ENCODE measurements at regions not wholly inside any gene's neighbourhood (a gene's known extent, or its start where the extent isn't known, plus 50 kb on each side); places are given as distances from the start of the nearest gene placed in this dataset.
"Not testable (repeated sequence)": the region's sequence is repeated elsewhere in the genome, so short reads cannot be mapped to it uniquely, and the experiment has no call there.

DNA sequence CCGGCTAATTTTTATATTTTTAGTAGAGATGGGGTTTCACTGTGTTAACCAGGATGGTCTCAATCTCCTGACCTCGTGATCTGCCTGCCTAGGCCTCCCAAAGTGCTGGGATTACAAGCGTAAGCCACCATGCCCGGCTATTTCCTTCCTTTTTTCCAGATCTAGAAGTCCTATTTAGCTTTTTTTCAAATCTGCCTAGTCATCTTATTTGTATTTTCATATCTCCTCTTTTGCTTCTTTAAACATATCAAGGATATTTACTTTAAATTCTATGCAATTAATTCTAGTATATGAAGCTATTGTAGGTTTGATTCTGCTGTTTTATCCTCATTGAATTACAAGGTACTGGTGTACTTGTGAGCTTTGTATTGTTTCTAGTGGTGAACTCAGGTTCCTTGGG, 119.1 kb downstream of the MACIR start:
- H3K27me3 ChIP-seq (ENCODE audit: control insufficient read depth in 1 of 2, insufficient read depth in 2 of 2, low read length in 2 of 2); H3K9ac ChIP-seq (ENCODE audit: low read length in 2 of 2); H3K4me3 ChIP-seq (ENCODE audit: low read length in 2 of 2); H3K36me3 ChIP-seq (ENCODE audit: control insufficient read depth in 2 of 2, insufficient read depth in 2 of 2, low read length in 2 of 2); H3K27ac ChIP-seq (ENCODE audit: low read length); H3K4me1 ChIP-seq (ENCODE audit: control insufficient read depth, insufficient read depth, low read length); H3K9me3 ChIP-seq (ENCODE audit: control insufficient read depth in 2 of 2, low read length in 2 of 2): not testable (repeated sequence)

DNA sequence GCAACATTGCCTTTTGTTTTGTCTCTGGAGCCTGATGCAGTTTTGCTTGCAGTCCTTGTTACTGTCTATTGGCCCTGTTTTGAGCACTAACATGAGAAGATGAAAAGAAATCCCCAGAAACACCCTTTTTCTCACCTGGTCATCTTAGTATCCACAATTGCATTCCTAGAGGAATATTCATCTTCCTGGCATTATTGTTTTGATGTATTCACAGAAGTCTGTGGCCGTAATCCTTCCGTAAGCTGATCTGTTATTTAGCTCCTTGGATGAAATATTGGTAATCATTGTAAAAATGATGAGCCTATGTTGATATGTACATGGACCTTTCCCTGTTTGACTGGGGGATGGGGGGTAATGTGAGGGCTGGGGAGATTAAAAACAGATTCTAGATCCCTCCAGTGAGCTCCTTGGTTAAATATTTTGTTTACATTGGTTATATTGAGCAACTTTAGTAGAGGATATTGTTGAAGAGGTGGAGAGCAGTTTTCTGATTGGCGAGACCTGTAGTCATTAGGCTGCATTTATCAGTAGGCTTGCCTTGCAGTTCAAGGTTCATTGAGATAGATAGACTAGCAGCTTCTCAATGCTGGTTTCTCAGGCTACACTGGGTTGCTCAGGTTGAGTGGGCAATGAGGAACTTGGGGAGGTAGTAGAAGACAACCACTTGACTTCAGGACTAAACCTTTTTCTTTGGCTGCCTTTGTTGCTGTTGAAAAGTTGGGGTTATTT, 117.5 kb downstream of the MACIR start:
- no peaks in the 10 kb centered on the region for H3K27me3 ChIP-seq (ENCODE audit: control insufficient read depth in 1 of 2, insufficient read depth in 2 of 2, low read length in 2 of 2)
- no peaks in the 10 kb centered on the region for H3K36me3 ChIP-seq (ENCODE audit: control insufficient read depth in 2 of 2, insufficient read depth in 2 of 2, low read length in 2 of 2)
- H3K27ac ChIP-seq (ENCODE audit: low read length): no peak overlapping the region
- no peak overlapping the region for H3K4me3 ChIP-seq (ENCODE audit: low read length in 2 of 2)
- no peak overlapping the region for H3K9ac ChIP-seq (ENCODE audit: low read length in 2 of 2)
- no peaks in the 10 kb centered on the region for H3K9me3 ChIP-seq (ENCODE audit: control insufficient read depth in 2 of 2, low read length in 2 of 2)
- no peaks in the 10 kb centered on the region for H3K4me1 ChIP-seq (ENCODE audit: control insufficient read depth, insufficient read depth, low read length)

DNA sequence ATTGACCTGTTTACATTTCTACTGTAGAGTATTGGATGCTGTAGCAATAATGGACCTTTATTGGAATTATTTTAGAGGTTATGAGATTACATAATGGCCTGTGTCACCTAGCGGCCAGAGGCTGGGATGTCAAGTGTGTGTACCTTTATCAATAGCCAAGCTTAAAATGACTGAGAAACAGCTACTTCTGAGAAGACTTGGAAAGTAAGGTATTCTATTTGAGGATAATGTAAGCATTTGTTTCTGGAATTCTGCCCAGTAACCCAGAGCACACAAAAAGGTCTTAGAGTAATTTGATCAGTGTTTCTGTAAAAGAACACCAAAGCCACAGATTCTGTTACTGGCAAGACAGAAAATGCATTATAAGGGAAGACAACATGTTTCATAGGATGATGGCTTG, 116.8 kb downstream of the MACIR start:
- Histone ChIP-seq H3K27ac (ENCODE audit: low read length) (no peak overlapping the region), H3K9me3 (ENCODE audit: control insufficient read depth in 2 of 2, low read length in 2 of 2) (no peaks in the 10 kb centered on the region), H3K4me1 (ENCODE audit: control insufficient read depth, insufficient read depth, low read length) (no peaks in the 10 kb centered on the region), H3K36me3 (ENCODE audit: control insufficient read depth in 2 of 2, insufficient read depth in 2 of 2, low read length in 2 of 2) (no peaks in the 10 kb centered on the region), H3K27me3 (ENCODE audit: control insufficient read depth in 1 of 2, insufficient read depth in 2 of 2, low read length in 2 of 2) (no peaks in the 10 kb centered on the region), H3K4me3 (ENCODE audit: low read length in 2 of 2) (no peak overlapping the region), H3K9ac (ENCODE audit: low read length in 2 of 2) (no peak overlapping the region)

DNA sequence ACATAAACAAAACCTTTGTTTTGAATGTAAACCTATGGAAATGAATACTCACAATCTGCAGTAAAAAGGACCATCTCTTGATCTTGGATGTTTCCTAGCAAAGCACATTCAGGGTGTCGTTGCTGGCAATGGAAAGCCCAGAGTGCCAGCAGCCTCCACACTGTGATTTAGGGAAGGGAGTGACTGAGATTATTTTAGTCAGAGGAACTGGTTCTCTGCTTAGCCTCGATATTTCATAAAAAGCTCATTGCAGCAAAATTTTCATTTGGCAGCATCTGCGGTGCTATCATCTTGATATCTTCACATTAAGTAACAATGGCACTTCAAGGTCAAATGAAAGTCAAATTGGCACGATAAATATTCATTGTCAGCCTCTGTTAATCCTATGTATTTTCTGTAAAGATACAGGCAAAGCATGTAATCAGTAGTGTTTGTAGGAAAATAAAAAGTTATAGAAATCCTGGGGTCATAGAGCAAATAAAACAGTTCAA, 116.0 kb downstream of the MACIR start:
- no peak overlapping the region for H3K9ac ChIP-seq (ENCODE audit: low read length in 2 of 2)
- no peaks in the 10 kb centered on the region for H3K27me3 ChIP-seq (ENCODE audit: control insufficient read depth in 1 of 2, insufficient read depth in 2 of 2, low read length in 2 of 2)
- no peak overlapping the region for H3K4me3 ChIP-seq (ENCODE audit: low read length in 2 of 2)
- no peak overlapping the region for H3K27ac ChIP-seq (ENCODE audit: low read length)
- H3K36me3 ChIP-seq (ENCODE audit: control insufficient read depth in 2 of 2, insufficient read depth in 2 of 2, low read length in 2 of 2): no peaks in the 10 kb centered on the region
- H3K9me3 ChIP-seq (ENCODE audit: control insufficient read depth in 2 of 2, low read length in 2 of 2): no peaks in the 10 kb centered on the region
- H3K4me1 ChIP-seq (ENCODE audit: control insufficient read depth, insufficient read depth, low read length): no peaks in the 10 kb centered on the region

DNA sequence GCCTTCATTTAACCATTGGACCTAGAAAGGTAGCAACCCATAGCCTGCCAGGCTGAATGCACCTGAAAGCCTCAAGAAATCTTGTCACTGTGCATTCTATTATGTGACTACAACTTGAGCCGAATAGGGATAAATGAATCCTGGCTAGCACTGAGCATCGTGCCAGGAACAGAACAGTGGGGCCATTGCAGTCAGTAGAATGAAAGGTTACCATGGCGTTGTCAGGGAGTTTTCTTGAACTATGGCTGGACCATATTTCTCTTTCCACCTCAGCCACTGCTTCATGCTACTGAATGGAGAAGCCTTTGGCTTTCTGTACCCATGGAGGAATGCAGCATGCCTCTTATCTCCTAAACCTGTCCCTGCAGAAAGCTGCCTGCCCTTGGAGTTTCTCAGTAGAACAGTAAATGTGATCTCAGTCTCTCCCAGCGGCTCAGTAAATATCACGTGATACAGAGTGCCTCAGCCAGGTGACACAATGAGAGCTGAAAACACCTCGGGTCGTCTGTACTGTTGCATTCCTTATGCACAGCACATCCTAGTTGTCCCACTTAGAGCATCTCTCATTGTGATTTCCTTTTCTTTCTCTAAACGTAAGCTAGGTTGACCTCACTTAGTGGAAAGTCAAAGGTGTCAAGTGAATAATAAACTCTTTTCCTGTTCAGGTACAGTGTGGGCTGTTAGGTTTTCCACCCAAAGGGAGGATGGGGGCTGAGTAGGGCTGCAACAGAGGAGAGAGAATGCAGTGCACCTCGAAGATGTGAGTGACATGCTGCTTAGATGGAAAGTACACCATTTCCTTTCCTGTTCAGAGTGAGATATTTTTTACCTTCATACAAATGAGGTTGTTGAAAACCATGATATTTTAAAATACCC, 115.3 kb downstream of the MACIR start:
- no peak overlapping the region for H3K9ac ChIP-seq (ENCODE audit: low read length in 2 of 2)
- no peaks in the 10 kb centered on the region for H3K27me3 ChIP-seq (ENCODE audit: control insufficient read depth in 1 of 2, insufficient read depth in 2 of 2, low read length in 2 of 2)
- no peaks in the 10 kb centered on the region for H3K4me1 ChIP-seq (ENCODE audit: control insufficient read depth, insufficient read depth, low read length)
- no peak overlapping the region for H3K27ac ChIP-seq (ENCODE audit: low read length)
- H3K4me3 ChIP-seq (ENCODE audit: low read length in 2 of 2): no peak overlapping the region
- H3K9me3 ChIP-seq (ENCODE audit: control insufficient read depth in 2 of 2, low read length in 2 of 2): no peaks in the 10 kb centered on the region
- no peaks in the 10 kb centered on the region for H3K36me3 ChIP-seq (ENCODE audit: control insufficient read depth in 2 of 2, insufficient read depth in 2 of 2, low read length in 2 of 2)

DNA sequence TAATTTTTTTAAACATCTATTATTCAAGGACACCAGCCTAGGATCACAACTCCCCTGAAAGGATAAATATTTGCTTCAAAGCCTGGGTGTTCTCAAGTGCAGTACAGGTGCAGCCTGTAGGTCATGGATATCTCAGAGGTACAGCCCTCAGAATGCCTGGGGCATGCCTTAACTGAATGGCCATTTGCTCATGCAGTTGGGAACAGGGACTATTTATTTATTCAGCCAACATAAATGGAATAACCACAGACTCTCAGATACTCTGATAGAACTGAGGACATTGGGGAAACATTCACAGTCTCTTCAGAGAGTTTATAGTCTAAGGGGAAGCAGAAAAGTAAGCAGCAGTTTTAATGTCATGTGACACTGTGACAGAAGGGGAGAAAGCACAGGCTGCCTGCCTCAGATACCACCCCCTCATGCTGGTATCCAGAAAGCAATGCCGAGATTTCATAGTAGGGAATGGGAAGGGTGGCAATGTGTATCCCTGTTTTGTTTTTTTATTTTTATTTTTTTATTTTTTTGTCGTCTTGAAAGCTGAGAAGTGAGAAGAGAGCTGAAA, 112.6 kb downstream of the MACIR start:
- H3K4me3 ChIP-seq (ENCODE audit: low read length in 2 of 2): no peak overlapping the region

DNA sequence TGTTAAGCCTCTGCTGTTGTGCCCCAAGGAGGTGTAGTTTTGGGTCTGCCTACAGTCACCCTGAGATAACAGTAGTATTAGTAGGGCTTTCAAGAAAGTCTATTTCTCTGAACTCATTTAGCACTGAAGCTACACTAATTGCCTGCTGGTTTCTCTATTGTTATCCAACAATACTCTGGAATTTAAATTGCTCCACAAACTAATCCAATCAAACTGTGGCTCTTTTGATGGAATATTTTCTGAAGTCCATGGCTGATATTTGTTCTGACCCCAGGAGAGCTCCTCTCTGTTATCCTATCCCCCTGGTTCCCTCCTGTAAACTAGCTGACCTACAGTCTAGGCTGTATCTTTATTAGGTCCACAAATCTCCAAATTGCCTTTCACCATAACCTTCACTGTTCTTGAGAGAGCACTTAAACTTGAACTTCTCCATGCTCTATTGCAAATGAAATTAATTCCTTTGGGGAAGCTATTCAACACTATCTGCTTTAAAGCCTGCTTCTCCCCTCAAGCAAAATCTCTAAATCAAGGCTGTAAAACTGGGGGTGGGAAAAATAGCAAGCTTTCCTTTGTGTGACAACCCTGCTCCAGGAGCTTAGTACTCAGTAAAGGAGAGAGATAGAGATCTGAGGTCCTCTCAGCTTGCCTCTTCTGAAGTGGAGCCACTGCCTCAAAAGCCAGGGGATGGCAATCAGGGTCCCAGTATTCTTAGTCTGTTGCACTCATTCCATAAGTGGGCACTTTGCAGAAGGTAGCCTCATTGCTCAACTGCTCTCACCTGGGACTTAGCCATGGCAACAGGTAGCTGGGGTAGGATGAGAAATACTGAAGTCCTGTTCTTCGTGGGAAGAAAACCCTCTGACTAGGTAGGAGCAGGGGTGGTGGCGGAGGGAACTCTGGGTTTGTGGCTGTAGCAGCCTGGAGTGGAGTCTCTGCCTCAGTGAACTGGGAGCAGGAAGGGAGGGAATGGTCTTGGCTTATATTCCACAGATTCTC, 110.9 kb downstream of the MACIR start:
- Histone ChIP-seq H3K9me3 (ENCODE audit: control insufficient read depth in 2 of 2, low read length in 2 of 2) (no peaks in the 10 kb centered on the region), H3K27ac (ENCODE audit: low read length) (no peak overlapping the region), H3K4me3 (ENCODE audit: low read length in 2 of 2) (no peak overlapping the region), H3K9ac (ENCODE audit: low read length in 2 of 2) (no peak overlapping the region), H3K27me3 (ENCODE audit: control insufficient read depth in 1 of 2, insufficient read depth in 2 of 2, low read length in 2 of 2) (no peaks in the 10 kb centered on the region), H3K36me3 (ENCODE audit: control insufficient read depth in 2 of 2, insufficient read depth in 2 of 2, low read length in 2 of 2) (no peaks in the 10 kb centered on the region), H3K4me1 (ENCODE audit: control insufficient read depth, insufficient read depth, low read length) (no peaks in the 10 kb centered on the region)

More for the DNA sequence above, 112.6 kb downstream of the MACIR start:
- no peaks in the 10 kb centered on the region for H3K27me3 ChIP-seq (ENCODE audit: control insufficient read depth in 1 of 2, insufficient read depth in 2 of 2, low read length in 2 of 2)
- H3K36me3 ChIP-seq (ENCODE audit: control insufficient read depth in 2 of 2, insufficient read depth in 2 of 2, low read length in 2 of 2): no peaks in the 10 kb centered on the region
- H3K9ac ChIP-seq (ENCODE audit: low read length in 2 of 2): no peak overlapping the region
- H3K9me3 ChIP-seq (ENCODE audit: control insufficient read depth in 2 of 2, low read length in 2 of 2): no peaks in the 10 kb centered on the region
- H3K4me1 ChIP-seq (ENCODE audit: control insufficient read depth, insufficient read depth, low read length): no peaks in the 10 kb centered on the region
- H3K27ac ChIP-seq (ENCODE audit: low read length): no peak overlapping the region

DNA sequence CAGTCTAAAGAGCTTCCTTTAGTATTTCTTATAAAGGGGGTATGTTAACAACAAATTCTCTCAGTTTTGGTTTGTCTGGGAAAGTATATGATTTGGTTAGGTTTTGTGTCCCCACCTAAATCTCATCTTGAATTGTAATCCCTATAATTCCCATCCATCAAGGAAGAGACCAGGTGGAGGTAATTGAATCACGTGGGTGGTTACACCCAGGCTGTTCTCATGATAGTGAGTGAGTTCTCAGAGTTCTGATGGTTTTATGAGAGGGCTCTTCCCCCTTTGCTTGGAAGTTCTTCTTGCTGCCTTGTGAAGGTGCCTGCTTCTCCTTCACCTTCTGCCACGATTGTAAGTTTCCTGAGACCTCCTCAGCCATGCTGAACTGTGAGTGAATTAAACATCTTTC, 109.1 kb downstream of the MACIR start:
- no peaks in the 10 kb centered on the region for H3K27me3 ChIP-seq (ENCODE audit: control insufficient read depth in 1 of 2, insufficient read depth in 2 of 2, low read length in 2 of 2)
- H3K4me3 ChIP-seq (ENCODE audit: low read length in 2 of 2): no peak overlapping the region
- H3K9me3 ChIP-seq (ENCODE audit: control insufficient read depth in 2 of 2, low read length in 2 of 2): no peaks in the 10 kb centered on the region
- no peaks in the 10 kb centered on the region for H3K36me3 ChIP-seq (ENCODE audit: control insufficient read depth in 2 of 2, insufficient read depth in 2 of 2, low read length in 2 of 2)
- H3K9ac ChIP-seq (ENCODE audit: low read length in 2 of 2): no peak overlapping the region
- no peaks in the 10 kb centered on the region for H3K4me1 ChIP-seq (ENCODE audit: control insufficient read depth, insufficient read depth, low read length)
- H3K27ac ChIP-seq (ENCODE audit: low read length): no peak overlapping the region

DNA sequence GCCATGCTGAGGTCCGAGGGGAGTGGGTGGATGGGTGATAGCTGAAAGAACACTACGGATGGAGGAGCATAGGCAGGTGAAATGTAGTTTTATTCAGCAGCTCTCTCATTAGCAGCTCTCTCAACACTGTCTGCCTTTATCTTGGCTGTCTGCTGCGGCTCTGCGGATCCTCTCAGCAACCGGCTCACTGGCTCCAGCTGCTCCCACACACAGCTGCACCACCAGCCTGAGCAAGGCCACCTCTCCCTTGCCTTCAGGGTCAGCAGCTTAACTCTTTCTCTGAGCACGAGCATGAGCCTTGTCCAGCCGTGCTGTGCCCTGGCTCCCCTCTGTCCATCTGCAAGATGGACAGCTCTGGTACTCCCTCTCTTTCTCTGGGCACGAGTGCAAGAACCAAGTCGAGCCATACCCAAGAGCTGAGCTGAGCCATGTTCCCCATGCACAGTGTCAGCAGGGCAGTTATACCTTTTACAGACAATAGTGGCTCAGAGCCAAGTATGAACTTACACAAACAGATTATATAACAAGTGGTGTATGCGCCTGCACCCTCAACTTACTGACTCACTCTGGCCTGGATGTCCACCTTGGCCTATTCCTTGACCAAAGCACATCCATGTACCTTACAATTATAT, 108.5 kb downstream of the MACIR start:
- H3K4me1 ChIP-seq (ENCODE audit: control insufficient read depth, insufficient read depth, low read length): no peaks in the 10 kb centered on the region
- H3K9me3 ChIP-seq (ENCODE audit: control insufficient read depth in 2 of 2, low read length in 2 of 2): no peaks in the 10 kb centered on the region
- H3K4me3 ChIP-seq (ENCODE audit: low read length in 2 of 2): no peak overlapping the region
- no peak overlapping the region for H3K27ac ChIP-seq (ENCODE audit: low read length)
- no peaks in the 10 kb centered on the region for H3K36me3 ChIP-seq (ENCODE audit: control insufficient read depth in 2 of 2, insufficient read depth in 2 of 2, low read length in 2 of 2)
- no peak overlapping the region for H3K9ac ChIP-seq (ENCODE audit: low read length in 2 of 2)
- no peaks in the 10 kb centered on the region for H3K27me3 ChIP-seq (ENCODE audit: control insufficient read depth in 1 of 2, insufficient read depth in 2 of 2, low read length in 2 of 2)

DNA sequence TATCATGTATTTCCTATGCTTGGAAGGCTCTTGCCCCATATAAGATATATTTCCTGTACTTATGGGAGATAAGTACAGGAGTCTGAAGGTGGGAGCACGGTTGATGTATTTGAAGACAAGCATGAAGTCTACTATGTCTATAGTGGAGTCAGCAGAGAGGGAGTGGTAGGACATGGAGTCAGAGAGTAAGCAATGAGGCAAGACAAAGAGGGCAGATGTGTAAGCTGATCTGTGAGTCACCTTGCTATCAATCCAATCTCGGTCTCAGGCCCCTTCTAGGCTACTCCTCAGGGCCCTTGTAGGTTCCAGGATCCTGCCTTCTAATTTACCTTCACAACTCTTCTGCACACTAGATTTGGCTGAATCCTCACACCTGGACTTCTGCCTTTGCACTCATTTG, 105.5 kb downstream of the MACIR start:
- H3K36me3 ChIP-seq (ENCODE audit: control insufficient read depth in 2 of 2, insufficient read depth in 2 of 2, low read length in 2 of 2): no peaks in the 10 kb centered on the region
- no peaks in the 10 kb centered on the region for H3K27me3 ChIP-seq (ENCODE audit: control insufficient read depth in 1 of 2, insufficient read depth in 2 of 2, low read length in 2 of 2)
- no peaks in the 10 kb centered on the region for H3K9me3 ChIP-seq (ENCODE audit: control insufficient read depth in 2 of 2, low read length in 2 of 2)
- H3K9ac ChIP-seq (ENCODE audit: low read length in 2 of 2): no peak overlapping the region
- no peaks in the 10 kb centered on the region for H3K4me1 ChIP-seq (ENCODE audit: control insufficient read depth, insufficient read depth, low read length)
- no peak overlapping the region for H3K27ac ChIP-seq (ENCODE audit: low read length)
- no peak overlapping the region for H3K4me3 ChIP-seq (ENCODE audit: low read length in 2 of 2)
